Panc1 (cell line): ENCODE measurements at regions not wholly inside any gene's neighbourhood (a gene's known extent, or its start where the extent isn't known, plus 50 kb on each side); places are given as distances from the start of the nearest gene placed in this dataset.

Source experiments
- ATAC-seq: fragments of 200-7000 bp; cut with Tn5 transposase; 2 replicates; pipeline ENCODE4 v1.9.1; 2020; ENCODE audit warnings: mild to moderate bottlenecking, moderate library complexity
- BruUV-seq: library from RNA; stranded (reverse); fragments of 400-500 nt; replicated peaks from 2 replicates; lab custom pipeline; 2021; lab: Mats Ljungman, UMichigan
- CTCF ChIA-PET: fragments of 300-600 bp; sonication (Branson Sonifier 250); formaldehyde crosslinking; loops from one replicate; lab custom pipeline; 2022; ENCODE audit warnings: antibody characterized with exemption; lab: Charles Lee
- POLR2A ChIA-PET: fragments of 300-600 bp; sonication (Branson Sonifier 250); formaldehyde crosslinking; loops from one replicate; lab custom pipeline; 2022; ENCODE audit warnings: antibody characterized with exemption; lab: Charles Lee
- DNase-seq: peaks from one replicate; pipeline ENCODE4 v3.0.0-alpha.2; 2010; ENCODE audit warnings: low read depth, low spot score
- H3K27ac ChIP-seq: 2 replicates; pipeline ENCODE4 v1.5.1; 2011; ENCODE audit warnings: mild to moderate bottlenecking, low read length, inconsistent platforms
- H3K27me3 ChIP-seq: fragments of 200-500 bp; sonication (Bioruptor generic); 2 replicates; pipeline ENCODE4 v1.6.0; 2014; ENCODE audit warnings: low read length, inconsistent platforms; ENCODE audit not compliant: control insufficient read depth, insufficient read depth
- H3K36me3 ChIP-seq: fragments of 200-500 bp; sonication (Bioruptor generic); 2 replicates; pipeline ENCODE4 v1.5.1; 2014; ENCODE audit warnings: inconsistent platforms, mild to moderate bottlenecking, low read length, moderate library complexity; ENCODE audit not compliant: control insufficient read depth, insufficient read depth
- H3K4me1 ChIP-seq: 2 replicates; pipeline ENCODE4 v1.5.1; 2011; ENCODE audit warnings: inconsistent platforms, mild to moderate bottlenecking, low read length, moderate library complexity; ENCODE audit not compliant: control insufficient read depth, insufficient read depth
- H3K4me3 ChIP-seq, 2 experiments: 2 replicates each; pipeline ENCODE4 v1.5.1; 2011 to 2012; ENCODE audit warnings: low read depth in 2 of 2, low read length in 2 of 2, mild to moderate bottlenecking in 2 of 2, inconsistent platforms in 1 of 2, moderate library complexity in 1 of 2
- H3K9me3 ChIP-seq: fragments of 200-500 bp; sonication (Bioruptor generic); 2 replicates; pipeline ENCODE4 v1.5.1; 2014; ENCODE audit warnings: low read depth, mild to moderate bottlenecking, inconsistent platforms, low read length, moderate library complexity; ENCODE audit not compliant: control insufficient read depth, insufficient read depth
- CTCF ChIP-seq: fragments of 450-650 bp; IDR thresholded peaks from 2 replicates; pipeline ENCODE4 v1.5.1; 2017; ENCODE audit warnings: mild to moderate bottlenecking
- POLR2AphosphoS5 ChIP-seq: IDR thresholded peaks from 2 replicates; pipeline ENCODE4 v1.6.1; 2012; ENCODE audit warnings: mild to moderate bottlenecking, low read depth, low read length, moderate library complexity
- REST ChIP-seq, 2 experiments: IDR thresholded peaks; 2 replicates each; pipeline ENCODE4 v1.6.1; 2011 to 2012; ENCODE audit warnings: low read depth in 2 of 2, control low read depth in 1 of 2, low read length in 1 of 2, mild to moderate bottlenecking in 1 of 2, moderate library complexity in 1 of 2; ENCODE audit not compliant: insufficient read depth in 1 of 2
- SIN3A ChIP-seq: IDR thresholded peaks from 2 replicates; pipeline ENCODE4 v1.6.1; 2012; ENCODE audit warnings: low read depth, mild to moderate bottlenecking, low read length, moderate library complexity, borderline replicate concordance; ENCODE audit not compliant: insufficient read depth
- TCF7L2 ChIP-seq: IDR thresholded peaks from 2 replicates; pipeline ENCODE4 v1.6.1; 2011; ENCODE audit warnings: mild to moderate bottlenecking, low read depth, low read length, inconsistent platforms
- in situ Hi-C: cut with HindIII; loops from 2 replicates; pipeline ENCODE4 v1.10.0; 2016; ENCODE audit warnings: low sequenced_read_pairs, low pct_unique_long_range_greater_than_20kb
- intact Hi-C: fragments of 100-400 bp; cut with micrococcal nuclease; formaldehyde crosslinking; loops from one replicate; pipeline ENCODE4 v1.10.0; 2022; ENCODE audit not compliant: unreplicated experiment

- in situ Hi-C loops (no loop called here), intact Hi-C loops (no loop called here)
- Histone ChIP-seq H3K36me3 (no peaks in the 10 kb centered on the region), H3K27me3 (no peaks in the 10 kb centered on the region), H3K4me3 (no peak overlapping the region), H3K9me3 (no peaks in the 10 kb centered on the region), H3K4me1 (no peaks in the 10 kb centered on the region), H3K27ac (no peak overlapping the region)
- BruUV-seq: no TSS peak
- TF ChIP-seq POLR2AphosphoS5 (no peak), TCF7L2 (no peak), SIN3A (no peak), REST (IDR thresholded peaks at IDR 0.05; ENCODE audit: insufficient read depth in 1 of 2, low read depth in 2 of 2, low read length in 1 of 2) (no peak), CTCF (no peak)
- CTCF ChIA-PET: no interaction called here
- POLR2A ChIA-PET: no interaction called here
- no peak for DNase-seq
- no peak for ATAC-seq
Observed at GRCh38 chr13:42715909-42716308, 65.5 kb upstream of the FAM216B start.

GRCh38 chr13:42717176-42717575 lies 64.2 kb upstream of the FAM216B start:
- intact Hi-C loops: no loop called here
- BruUV-seq: no TSS peak
- H3K9me3 ChIP-seq: no peaks in the 10 kb centered on the region
- H3K4me3 ChIP-seq: no peak overlapping the region
- no peak for DNase-seq
- H3K4me1 ChIP-seq: no peaks in the 10 kb centered on the region
- in situ Hi-C loops: no loop called here
- no peak for ATAC-seq
- ChIA-PET CTCF (no interaction called here), POLR2A (no interaction called here)
- no peak overlapping the region for H3K27ac ChIP-seq
- H3K36me3 ChIP-seq: no peaks in the 10 kb centered on the region
- TF ChIP-seq REST (IDR thresholded peaks at IDR 0.05; ENCODE audit: insufficient read depth in 1 of 2, low read depth in 2 of 2, low read length in 1 of 2) (no peak), SIN3A (no peak), POLR2AphosphoS5 (no peak), CTCF (no peak), TCF7L2 (no peak)
- H3K27me3 ChIP-seq: no peaks in the 10 kb centered on the region
